GM23338 (cell line): ENCODE measurements at regions not wholly inside any gene's neighbourhood (a gene's known extent, or its start where the extent isn't known, plus 50 kb on each side); places are given as distances from the start of the nearest gene placed in this dataset.

Source experiments
- CTCF ChIP-seq, 2 experiments: fragments of 200-600 bp in 1 of 2; sonication (generic) in 1 of 2; conservative IDR thresholded peaks; 2 replicates each; pipeline versions ENCODE4 v1.5.1 to v1.6.1; 2016 to 2017; ENCODE audit warnings: antibody characterized with exemption in 2 of 2, low read depth in 2 of 2, mild to moderate bottlenecking in 2 of 2, moderate library complexity in 1 of 2
- ETS1 ChIP-seq: IDR thresholded peaks from 2 replicates; pipeline ENCODE4 v1.6.1; 2016; ENCODE audit warnings: antibody characterized with exemption
- EZH2 ChIP-seq: fragments of 200-600 bp; sonication (generic); IDR thresholded peaks from one replicate; pipeline ENCODE4 v1.8.0; 2017; ENCODE audit warnings: antibody characterized with exemption, mild to moderate bottlenecking, low read depth; ENCODE audit not compliant: unreplicated experiment
- EZH2phosphoT487 ChIP-seq: fragments of 200-600 bp; sonication (generic); IDR thresholded peaks from one replicate; pipeline ENCODE4 v1.8.1; 2018; ENCODE audit warnings: antibody characterized with exemption; ENCODE audit not compliant: unreplicated experiment
- JUNB ChIP-seq: IDR thresholded peaks from one replicate; pipeline ENCODE4 v1.6.1; 2016; ENCODE audit warnings: antibody characterized with exemption; ENCODE audit not compliant: unreplicated experiment
- NANOG ChIP-seq: IDR thresholded peaks from 2 replicates; pipeline ENCODE4 v1.6.1; 2016; ENCODE audit warnings: antibody characterized with exemption, borderline replicate concordance
- POLR2AphosphoS5 ChIP-seq: IDR thresholded peaks from 2 replicates; pipeline ENCODE4 v1.6.1; 2016; ENCODE audit warnings: antibody characterized with exemption, low read depth
- REST ChIP-seq: IDR thresholded peaks from one replicate; pipeline ENCODE4 v1.6.1; 2018; ENCODE audit warnings: antibody characterized with exemption; ENCODE audit not compliant: unreplicated experiment
- STAT1 ChIP-seq: IDR thresholded peaks from one replicate; pipeline ENCODE4 v1.6.1; 2016; ENCODE audit warnings: antibody characterized with exemption; ENCODE audit not compliant: unreplicated experiment
- ZNF331 ChIP-seq: fragments of 250-450 bp; sonication (Bioruptor Pico); IDR thresholded peaks from 2 replicates; pipeline ENCODE4 v1.5.0; 2020; ENCODE audit warnings: low read depth, mild to moderate bottlenecking, moderate library complexity

- TF ChIP-seq CTCF (conservative IDR thresholded peaks at IDR 0.05; ENCODE audit: low read depth in 2 of 2) (no peak), ETS1 (no peak), REST (no peak), POLR2AphosphoS5 (no peak), EZH2 (no peak), EZH2phosphoT487 (no peak), NANOG (no peak), ZNF331 (CRISPR knock-in tag) (no peak), JUNB (no peak), STAT1 (no peak)
Observed at GRCh38 chr6:126134491-126134890, 148.2 kb downstream of the TRMT11 start.
